Esophagus squamous epithelium (tissue), 5 donors: ENCODE measurements at regions not wholly inside any gene's neighbourhood (a gene's known extent, or its start where the extent isn't known, plus 50 kb on each side); places are given as distances from the start of the nearest gene placed in this dataset.

Experiments
- DNase-seq: peaks from one replicate; lab custom pipeline; 2025; lab: John Stamatoyannopoulos, UW
- H3K27ac ChIP-seq, 4 donors: fragments of 200-600 bp; sonication (generic); one replicate each; pipeline ENCODE4 v1.5.1; 2016 to 2019; ENCODE audit warnings: mild to moderate bottlenecking in 1 of 4
- H3K27me3 ChIP-seq, 4 donors: fragments of 200-600 bp; sonication (generic); 1 replicate in 3 of 4; 2 replicates in 1 of 4; pipeline versions ENCODE4 v1.5.1 to v1.6.0; 2017 to 2021; ENCODE audit warnings: antibody characterized with exemption in 1 of 4
- H3K36me3 ChIP-seq, 3 donors: fragments of 200-600 bp; sonication (generic); one replicate each; pipeline ENCODE4 v1.5.1; 2016 to 2019
- H3K4me1 ChIP-seq, 3 donors: fragments of 200-600 bp; sonication (generic); one replicate each; pipeline ENCODE4 v1.5.1; 2017 to 2019
- H3K4me3 ChIP-seq, 4 donors: fragments of 200-600 bp; sonication (generic); 1 replicate in 3 of 4; 2 replicates in 1 of 4; pipeline ENCODE4 v1.5.1; 2016 to 2019; ENCODE audit warnings: mild to moderate bottlenecking in 2 of 4, moderate library complexity in 1 of 4
- H3K9me3 ChIP-seq, 3 donors: fragments of 200-600 bp; sonication (generic); one replicate each; pipeline ENCODE4 v1.5.1; 2016 to 2019
- POLR2A ChIP-seq, 4 donors: fragments of 450-650 bp; IDR thresholded peaks; one replicate each; pipeline ENCODE4 v1.6.1; 2017; ENCODE audit warnings: antibody characterized with exemption in 4 of 4, mild to moderate bottlenecking in 4 of 4, moderate library complexity in 3 of 4
- WGBS, 2 donors: methylation state at CpG; one replicate each; pipeline ENCODE4 v1.1.5; 2018; 5-methylcytosine and 5-hydroxymethylcytosine counted together
- intact Hi-C: fragments of 100-400 bp; cut with DNase I; formaldehyde crosslinking; loops from one replicate; pipeline ENCODE4 v1.15.0; 2022
- TF ChIP-seq, protein P1 (sequence below), 6 experiments: fragments of 450-650 bp in 4 of 6; fragments of 200-600 bp in 2 of 6; sonication (generic) in 2 of 6; IDR thresholded peaks; one replicate each; pipeline ENCODE4 v1.5.1; 2016 to 2019; ENCODE audit warnings: antibody characterized with exemption in 6 of 6, mild to moderate bottlenecking in 4 of 6, moderate library complexity in 4 of 6
- donor health status: DM: yes; HTN: yes; CAD: no.

- no peaks in the 10 kb centered on the region for H3K4me1 ChIP-seq
- TF ChIP-seq, protein P1, sequence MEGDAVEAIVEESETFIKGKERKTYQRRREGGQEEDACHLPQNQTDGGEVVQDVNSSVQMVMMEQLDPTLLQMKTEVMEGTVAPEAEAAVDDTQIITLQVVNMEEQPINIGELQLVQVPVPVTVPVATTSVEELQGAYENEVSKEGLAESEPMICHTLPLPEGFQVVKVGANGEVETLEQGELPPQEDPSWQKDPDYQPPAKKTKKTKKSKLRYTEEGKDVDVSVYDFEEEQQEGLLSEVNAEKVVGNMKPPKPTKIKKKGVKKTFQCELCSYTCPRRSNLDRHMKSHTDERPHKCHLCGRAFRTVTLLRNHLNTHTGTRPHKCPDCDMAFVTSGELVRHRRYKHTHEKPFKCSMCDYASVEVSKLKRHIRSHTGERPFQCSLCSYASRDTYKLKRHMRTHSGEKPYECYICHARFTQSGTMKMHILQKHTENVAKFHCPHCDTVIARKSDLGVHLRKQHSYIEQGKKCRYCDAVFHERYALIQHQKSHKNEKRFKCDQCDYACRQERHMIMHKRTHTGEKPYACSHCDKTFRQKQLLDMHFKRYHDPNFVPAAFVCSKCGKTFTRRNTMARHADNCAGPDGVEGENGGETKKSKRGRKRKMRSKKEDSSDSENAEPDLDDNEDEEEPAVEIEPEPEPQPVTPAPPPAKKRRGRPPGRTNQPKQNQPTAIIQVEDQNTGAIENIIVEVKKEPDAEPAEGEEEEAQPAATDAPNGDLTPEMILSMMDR (IDR thresholded peaks at IDR 0.05), result no peak
- TF ChIP-seq POLR2A (IDR thresholded peaks at IDR 0.05), result no peak
- H3K4me3 ChIP-seq, result no peak overlapping the region
- H3K27me3 ChIP-seq, result peaks cover 0 to 51% (median 0%) of the 10 kb centered on the region in 4 donors
- H3K9me3 ChIP-seq, result no peaks in the 10 kb centered on the region
- intact Hi-C loops, result no loop called here
- WGBS, 2 donors, result 72 to 78% methylated on average over 5 of the region's 5 CpGs
- no peak for DNase-seq
- no peaks in the 10 kb centered on the region for H3K36me3 ChIP-seq
- no peak overlapping the region for H3K27ac ChIP-seq
Measured at GRCh38 chr7:1305873-1306272, 73.2 kb downstream of the UNCX start.

DNA sequence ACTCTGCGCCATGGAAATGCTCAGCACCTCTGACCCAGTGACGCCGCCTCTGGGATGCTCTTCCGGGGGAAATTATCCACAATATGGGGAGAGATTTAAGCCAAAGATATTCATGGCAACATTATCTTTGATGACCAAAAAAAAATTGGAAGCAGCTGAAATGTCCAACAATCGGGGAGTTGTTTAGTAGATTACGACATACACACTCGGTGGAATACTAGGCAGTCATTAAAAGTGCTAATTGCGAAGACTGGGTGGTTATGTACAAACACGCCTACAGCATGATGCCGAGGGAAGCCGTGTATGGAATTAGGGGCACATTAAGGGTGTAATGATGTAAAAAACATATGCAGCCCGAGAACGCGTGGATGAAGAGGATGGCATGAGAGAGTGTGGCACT is 75.2 kb downstream of the UNCX start:
- H3K9me3 ChIP-seq, result no peaks in the 10 kb centered on the region
- H3K4me3 ChIP-seq, result no peak overlapping the region
- TF ChIP-seq POLR2A (IDR thresholded peaks at IDR 0.05), result no peak
- TF ChIP-seq, protein P1 (IDR thresholded peaks at IDR 0.05), result no peak
- H3K27me3 ChIP-seq, result peaks cover 0 to 46% (median 0%) of the 10 kb centered on the region in 4 donors
- DNase-seq, result no peak
- no peaks in the 10 kb centered on the region for H3K4me1 ChIP-seq
- intact Hi-C loops, result no loop called here
- 89 to 92% methylated on average over 13 to 14 of the region's 14 CpGs for WGBS, 2 donors
- H3K36me3 ChIP-seq, result no peaks in the 10 kb centered on the region
- H3K27ac ChIP-seq, result no peak overlapping the region

DNA sequence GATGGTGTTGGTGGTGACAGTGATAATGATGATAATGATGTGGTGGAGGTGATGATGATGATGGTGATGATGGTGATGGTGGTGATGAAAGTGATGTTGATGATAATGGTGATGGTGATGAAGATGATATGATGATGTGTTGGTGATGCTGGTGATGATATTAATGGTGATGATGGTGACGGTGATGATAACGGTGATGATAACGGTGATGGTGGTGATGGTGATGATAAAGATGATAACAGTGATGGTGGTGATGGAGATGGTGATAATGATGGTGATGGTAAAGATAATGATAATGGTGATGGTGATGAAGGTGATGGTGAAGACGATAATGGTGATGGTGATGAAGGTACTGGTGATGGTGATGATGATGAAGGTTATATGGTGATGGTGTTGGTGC is 76.6 kb downstream of the UNCX start:
- WGBS, 2 donors, result 89 to 93% methylated on average over 4 of the region's 4 CpGs
- Histone ChIP-seq H3K27ac (no peak overlapping the region), H3K4me1 (no peaks in the 10 kb centered on the region), H3K27me3 (peaks cover 0 to 51% (median 0%) of the 10 kb centered on the region in 4 donors), H3K4me3 (no peak overlapping the region), H3K36me3 (no peaks in the 10 kb centered on the region), H3K9me3 (no peaks in the 10 kb centered on the region)
- no peak for DNase-seq
- intact Hi-C loops, result no loop called here
- TF ChIP-seq, protein P1 (IDR thresholded peaks at IDR 0.05), result no peak
- TF ChIP-seq POLR2A (IDR thresholded peaks at IDR 0.05), result no peak

DNA sequence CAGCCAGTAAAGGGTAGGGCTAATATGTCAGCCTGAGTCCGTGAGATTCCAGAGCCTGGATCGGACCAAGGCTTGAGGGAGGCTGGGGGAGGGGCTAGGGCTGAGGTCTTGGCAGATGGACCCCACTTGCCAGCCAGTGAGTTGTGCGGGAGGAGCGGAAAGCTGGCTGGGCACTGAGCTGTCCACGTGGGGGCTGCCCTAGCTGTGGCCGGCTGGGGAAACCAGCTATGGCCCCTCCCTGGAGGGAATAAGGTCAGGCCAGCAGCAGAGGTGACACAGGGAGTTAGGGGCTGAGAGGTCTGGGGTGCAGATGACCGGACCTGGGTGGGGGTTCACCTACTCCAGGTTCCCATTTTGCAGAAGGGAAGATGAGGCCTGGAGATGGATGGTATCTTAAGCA is 77.3 kb downstream of the UNCX start:
- Histone ChIP-seq H3K27me3 (peaks cover 0 to 51% (median 0%) of the 10 kb centered on the region in 4 donors), H3K9me3 (no peaks in the 10 kb centered on the region), H3K4me3 (no peak overlapping the region), H3K4me1 (no peaks in the 10 kb centered on the region), H3K27ac (no peak overlapping the region), H3K36me3 (no peaks in the 10 kb centered on the region)
- WGBS, 2 donors, result 77 to 81% methylated on average over 7 of the region's 7 CpGs
- TF ChIP-seq, protein P1 (IDR thresholded peaks at IDR 0.05), result no peak
- TF ChIP-seq POLR2A (IDR thresholded peaks at IDR 0.05), result no peak
- intact Hi-C loops, result no loop called here
- no peak for DNase-seq

GRCh38 chr7:1310936-1311335 is 78.3 kb downstream of the UNCX start:
- intact Hi-C loops, result no loop called here
- 76 to 77% methylated on average over 16 to 18 of the region's 23 CpGs for WGBS, 2 donors
- H3K4me3 ChIP-seq, result no peak overlapping the region
- no peak for DNase-seq
- H3K9me3 ChIP-seq, result no peaks in the 10 kb centered on the region
- no peaks in the 10 kb centered on the region for H3K4me1 ChIP-seq
- no peak for TF ChIP-seq POLR2A (IDR thresholded peaks at IDR 0.05)
- TF ChIP-seq, protein P1 (IDR thresholded peaks at IDR 0.05), result no peak
- H3K36me3 ChIP-seq, result no peaks in the 10 kb centered on the region
- H3K27ac ChIP-seq, result no peak overlapping the region
- peaks cover 0 to 57% (median 0%) of the 10 kb centered on the region in 4 donors for H3K27me3 ChIP-seq
